ENCODE measurements at regions not wholly inside any gene's neighbourhood (a gene's known extent, or its start where the extent isn't known, plus 50 kb on each side); places are given as distances from the start of the nearest gene placed in this dataset.

DNA sequence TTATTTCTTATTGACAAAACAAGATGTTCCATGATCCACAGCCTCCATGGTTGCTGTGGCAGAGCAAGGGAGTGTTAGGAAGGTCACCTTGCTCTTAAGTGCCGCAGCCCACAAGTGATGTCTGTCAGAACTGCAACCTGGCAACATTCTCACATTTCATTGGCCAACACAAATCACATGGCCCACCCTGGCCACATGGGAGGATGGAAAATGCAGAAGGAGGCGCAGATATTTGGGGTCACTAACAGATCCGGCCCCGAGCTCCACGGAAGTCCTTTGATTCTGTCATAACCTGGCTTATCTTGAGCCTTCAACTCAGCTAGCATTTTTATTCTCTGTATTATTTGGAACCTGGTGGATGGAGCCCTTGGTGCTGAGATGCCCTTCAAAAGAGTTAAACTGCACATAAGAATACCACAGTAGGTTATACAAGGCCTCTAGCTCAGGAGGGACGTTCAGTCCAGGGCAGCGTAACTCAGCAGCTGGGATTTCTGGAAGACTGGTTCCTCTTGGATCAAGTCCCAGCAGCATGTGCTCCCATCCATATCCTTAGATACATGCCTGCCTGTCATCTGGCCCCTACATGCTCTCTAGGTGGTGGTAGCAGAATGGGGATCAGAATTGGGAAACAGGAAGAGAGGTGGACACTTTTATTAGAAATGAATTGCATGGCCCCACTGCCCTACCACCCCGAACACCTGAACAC, 508.1 kb downstream of the HAPSTR1 start:
- H3K27ac ChIP-seq (ENCODE audit: low read depth, low read length): no peak overlapping the region
- H3K27ac Mint-ChIP-seq: no peak overlapping the region
- H3K4me1 Mint-ChIP-seq: no peaks in the 10 kb centered on the region

DNA sequence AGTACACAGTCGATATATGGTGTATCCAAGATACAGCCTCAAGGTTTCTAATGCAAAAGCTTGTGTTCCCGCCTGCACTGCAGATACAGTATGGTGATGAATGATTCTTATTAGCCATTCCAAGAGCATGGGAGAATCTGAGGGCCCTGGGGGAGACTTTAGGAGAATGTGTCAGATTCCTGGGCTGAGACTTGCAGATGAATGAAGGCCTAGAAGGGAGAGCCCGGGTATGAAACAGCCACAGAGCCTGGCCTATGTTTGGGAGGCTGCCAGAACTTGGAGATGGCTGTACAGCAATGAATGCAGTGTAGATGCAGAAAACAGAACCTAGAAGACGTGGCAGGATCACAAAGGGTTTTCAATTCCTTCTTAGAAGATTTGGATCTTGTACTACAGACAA, 510.7 kb downstream of the HAPSTR1 start:
- H3K36me3 Mint-ChIP-seq (ENCODE audit: low read depth): no peaks in the 10 kb centered on the region
- no peaks in the 10 kb centered on the region for H3K9me3 Mint-ChIP-seq
- H3K9ac ChIP-seq (ENCODE audit: extremely low read depth, low read length, poor library complexity, severe bottlenecking): no peak overlapping the region
- H3K27me3 ChIP-seq (ENCODE audit: control insufficient read depth, insufficient read depth, low read length, poor library complexity, severe bottlenecking): no peaks in the 10 kb centered on the region
- H3K36me3 ChIP-seq (ENCODE audit: control insufficient read depth, insufficient read depth, low read length): no peaks in the 10 kb centered on the region
- no peak overlapping the region for H3K4me3 ChIP-seq (ENCODE audit: low read length)
- H3K4me1 Mint-ChIP-seq: no peaks in the 10 kb centered on the region
- TF ChIP-seq, protein P1, sequence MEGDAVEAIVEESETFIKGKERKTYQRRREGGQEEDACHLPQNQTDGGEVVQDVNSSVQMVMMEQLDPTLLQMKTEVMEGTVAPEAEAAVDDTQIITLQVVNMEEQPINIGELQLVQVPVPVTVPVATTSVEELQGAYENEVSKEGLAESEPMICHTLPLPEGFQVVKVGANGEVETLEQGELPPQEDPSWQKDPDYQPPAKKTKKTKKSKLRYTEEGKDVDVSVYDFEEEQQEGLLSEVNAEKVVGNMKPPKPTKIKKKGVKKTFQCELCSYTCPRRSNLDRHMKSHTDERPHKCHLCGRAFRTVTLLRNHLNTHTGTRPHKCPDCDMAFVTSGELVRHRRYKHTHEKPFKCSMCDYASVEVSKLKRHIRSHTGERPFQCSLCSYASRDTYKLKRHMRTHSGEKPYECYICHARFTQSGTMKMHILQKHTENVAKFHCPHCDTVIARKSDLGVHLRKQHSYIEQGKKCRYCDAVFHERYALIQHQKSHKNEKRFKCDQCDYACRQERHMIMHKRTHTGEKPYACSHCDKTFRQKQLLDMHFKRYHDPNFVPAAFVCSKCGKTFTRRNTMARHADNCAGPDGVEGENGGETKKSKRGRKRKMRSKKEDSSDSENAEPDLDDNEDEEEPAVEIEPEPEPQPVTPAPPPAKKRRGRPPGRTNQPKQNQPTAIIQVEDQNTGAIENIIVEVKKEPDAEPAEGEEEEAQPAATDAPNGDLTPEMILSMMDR (conservative IDR thresholded peaks at IDR 0.05): no peak
- WGBS, 2 experiments (ENCODE audit: insufficient coverage in 1 of 2, insufficient read length in 1 of 2): 74 to 87% methylated on average over 3 to 4 of the region's 4 CpGs
- H3K27ac ChIP-seq (ENCODE audit: low read depth, low read length): no peak overlapping the region
- DNase-seq: no peak
- no peaks in the 10 kb centered on the region for H3K27me3 Mint-ChIP-seq (ENCODE audit: insufficient read depth)
- H3K4me3 Mint-ChIP-seq: no peak overlapping the region
- no peaks in the 10 kb centered on the region for H3K9me3 ChIP-seq (ENCODE audit: control insufficient read depth, low read length)
- no peak overlapping the region for H3K27ac Mint-ChIP-seq
- no peaks in the 10 kb centered on the region for H3K4me1 ChIP-seq (ENCODE audit: control insufficient read depth, insufficient read depth, low read length)

More for the DNA sequence above, 508.1 kb downstream of the HAPSTR1 start:
- H3K4me3 ChIP-seq (ENCODE audit: low read length): no peak overlapping the region
- Mint-ChIP-seq H3K36me3 (ENCODE audit: low read depth) (no peaks in the 10 kb centered on the region), H3K9me3 (no peaks in the 10 kb centered on the region), H3K27me3 (ENCODE audit: insufficient read depth) (no peaks in the 10 kb centered on the region), H3K4me3 (no peak overlapping the region)
- no peaks in the 10 kb centered on the region for H3K4me1 ChIP-seq (ENCODE audit: control insufficient read depth, insufficient read depth, low read length)
- H3K36me3 ChIP-seq (ENCODE audit: control insufficient read depth, insufficient read depth, low read length): no peaks in the 10 kb centered on the region
- H3K9ac ChIP-seq (ENCODE audit: extremely low read depth, low read length, poor library complexity, severe bottlenecking): no peak overlapping the region
- WGBS, 2 experiments (ENCODE audit: insufficient coverage in 1 of 2, insufficient read length in 1 of 2): 95 to 100% methylated on average over 3 to 8 of the region's 8 CpGs
- TF ChIP-seq, protein P1 (conservative IDR thresholded peaks at IDR 0.05): no peak
- DNase-seq: no peak
- H3K27me3 ChIP-seq (ENCODE audit: control insufficient read depth, insufficient read depth, low read length, poor library complexity, severe bottlenecking): no peaks in the 10 kb centered on the region
- H3K9me3 ChIP-seq (ENCODE audit: control insufficient read depth, low read length): no peaks in the 10 kb centered on the region

DNA sequence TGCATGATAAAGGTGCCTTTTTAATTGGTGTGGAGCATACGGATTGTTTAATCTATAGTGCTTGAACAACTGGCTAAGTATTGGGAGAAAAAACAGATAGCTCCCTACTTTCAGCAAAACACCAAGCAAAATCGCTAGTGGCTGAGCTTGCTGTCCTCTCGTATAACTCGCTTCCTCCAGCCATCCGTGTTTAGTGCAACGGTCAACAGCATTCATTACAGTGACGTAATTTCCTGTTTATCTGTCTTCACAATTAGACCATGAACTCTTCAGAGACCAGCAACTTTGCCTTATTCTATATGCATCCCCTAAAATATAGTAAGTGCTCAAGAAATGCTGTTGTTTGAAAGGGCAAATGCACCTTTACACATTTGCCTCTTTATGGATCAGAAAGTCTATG, 511.9 kb downstream of the HAPSTR1 start:
- Mint-ChIP-seq H3K9me3 (no peaks in the 10 kb centered on the region), H3K36me3 (ENCODE audit: low read depth) (no peaks in the 10 kb centered on the region), H3K4me3 (no peak overlapping the region), H3K27me3 (ENCODE audit: insufficient read depth) (no peaks in the 10 kb centered on the region), H3K27ac (no peak overlapping the region), H3K4me1 (no peaks in the 10 kb centered on the region)
- H3K36me3 ChIP-seq (ENCODE audit: control insufficient read depth, insufficient read depth, low read length): no peaks in the 10 kb centered on the region
- H3K9me3 ChIP-seq (ENCODE audit: control insufficient read depth, low read length): no peaks in the 10 kb centered on the region
- WGBS, 2 experiments (ENCODE audit: insufficient coverage in 1 of 2, insufficient read length in 1 of 2): 92 to 97% methylated on average over 5 to 7 of the region's 7 CpGs
- H3K4me3 ChIP-seq (ENCODE audit: low read length): no peak overlapping the region
- H3K27ac ChIP-seq (ENCODE audit: low read depth, low read length): no peak overlapping the region
- H3K27me3 ChIP-seq (ENCODE audit: control insufficient read depth, insufficient read depth, low read length, poor library complexity, severe bottlenecking): no peaks in the 10 kb centered on the region
- TF ChIP-seq, protein P1 (conservative IDR thresholded peaks at IDR 0.05): no peak
- no peak for DNase-seq
- H3K4me1 ChIP-seq (ENCODE audit: control insufficient read depth, insufficient read depth, low read length): no peaks in the 10 kb centered on the region
- H3K9ac ChIP-seq (ENCODE audit: extremely low read depth, low read length, poor library complexity, severe bottlenecking): no peak overlapping the region
